AG08395 (cell line): ENCODE measurements at regions not wholly inside any gene's neighbourhood (a gene's known extent, or its start where the extent isn't known, plus 50 kb on each side); places are given as distances from the start of the nearest gene placed in this dataset.
"Not testable (repeated sequence)": the region's sequence is repeated elsewhere in the genome, so short reads cannot be mapped to it uniquely, and the experiment has no call there.

Experiments
- DNase-seq: peaks from one replicate; pipeline ENCODE4 v3.0.0; 2012; ENCODE audit warnings: mixed read lengths, low spot score

DNA sequence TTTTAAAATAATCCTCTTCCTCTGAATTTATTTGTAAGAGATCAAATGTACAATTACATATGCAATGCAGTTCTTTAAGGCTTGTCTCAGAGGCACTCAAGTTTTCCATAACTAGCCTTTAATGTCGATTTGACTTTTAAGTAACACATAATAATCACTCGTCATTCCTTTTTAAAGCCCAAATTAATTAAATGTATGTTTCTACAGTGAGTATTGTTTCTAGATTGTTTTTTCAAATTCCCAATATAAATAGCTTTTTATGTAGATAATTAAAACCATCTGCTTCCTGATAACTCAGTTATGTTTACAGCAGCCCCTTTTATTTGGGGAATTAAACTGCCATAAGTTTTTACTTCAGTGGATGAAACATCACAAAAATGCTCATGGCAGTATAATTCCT is 185.1 kb downstream of the ETNK1 start:
- DNase-seq: no peak

DNA sequence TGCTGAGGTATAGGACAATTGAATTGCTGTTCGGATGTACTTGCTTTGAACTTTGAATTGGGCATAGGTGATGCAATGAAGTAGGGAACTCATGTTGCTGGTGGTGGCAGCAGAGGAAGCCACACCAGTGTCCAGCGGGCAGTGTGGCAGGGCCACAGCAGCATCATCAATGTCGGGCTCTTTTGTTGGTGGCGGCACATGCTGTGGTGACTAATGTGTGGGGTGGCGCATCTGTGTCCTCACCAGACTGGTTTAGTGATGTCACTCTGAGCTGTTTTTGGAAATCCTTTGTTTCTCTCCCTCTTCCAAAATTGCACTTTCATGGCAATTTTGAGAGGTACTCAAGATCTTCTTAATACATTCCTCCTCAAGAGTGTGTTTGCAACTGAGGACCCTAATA is 187.6 kb downstream of the ETNK1 start:
- no peak for DNase-seq

DNA sequence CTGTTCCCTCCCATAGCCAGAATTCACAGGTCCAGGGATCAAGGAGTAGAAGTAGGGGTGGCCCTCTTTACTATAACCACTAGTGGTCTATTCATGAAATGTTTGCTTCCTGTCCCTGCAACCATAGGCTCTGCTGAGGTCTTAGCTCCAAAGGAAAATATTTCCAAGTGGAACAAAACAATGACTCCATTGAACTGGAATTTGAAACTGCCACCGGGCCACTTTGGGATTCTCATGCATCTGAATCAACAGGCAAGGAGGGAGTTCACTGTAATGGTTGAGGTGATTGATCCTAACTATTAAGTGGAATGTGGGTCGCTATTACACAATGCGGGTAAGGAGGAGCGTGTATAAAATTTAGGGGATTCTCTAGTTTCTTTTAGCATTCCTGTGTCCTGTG is 197.0 kb downstream of the ETNK1 start:
- no peak for DNase-seq

DNA sequence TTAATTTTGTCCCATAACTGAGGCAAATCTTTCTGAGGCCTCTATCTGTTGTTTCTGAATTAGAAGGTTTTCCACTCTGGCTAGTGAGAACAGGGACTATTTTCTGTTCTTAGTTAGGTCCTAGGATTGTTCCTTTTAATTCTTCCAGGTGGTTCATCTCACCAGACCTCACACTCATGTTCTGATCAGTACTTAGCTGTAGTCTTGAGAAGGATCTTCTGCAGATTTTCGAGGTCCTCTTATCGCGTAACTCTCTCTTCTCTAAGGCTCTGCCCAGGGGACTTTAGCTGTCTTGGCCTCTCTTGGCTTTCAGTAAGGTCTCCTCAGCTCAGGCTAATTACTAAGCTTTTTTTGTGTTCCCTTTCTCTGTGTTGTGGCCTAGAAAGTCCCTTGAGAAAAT is 201.1 kb downstream of the ETNK1 start:
- no peak for DNase-seq

DNA sequence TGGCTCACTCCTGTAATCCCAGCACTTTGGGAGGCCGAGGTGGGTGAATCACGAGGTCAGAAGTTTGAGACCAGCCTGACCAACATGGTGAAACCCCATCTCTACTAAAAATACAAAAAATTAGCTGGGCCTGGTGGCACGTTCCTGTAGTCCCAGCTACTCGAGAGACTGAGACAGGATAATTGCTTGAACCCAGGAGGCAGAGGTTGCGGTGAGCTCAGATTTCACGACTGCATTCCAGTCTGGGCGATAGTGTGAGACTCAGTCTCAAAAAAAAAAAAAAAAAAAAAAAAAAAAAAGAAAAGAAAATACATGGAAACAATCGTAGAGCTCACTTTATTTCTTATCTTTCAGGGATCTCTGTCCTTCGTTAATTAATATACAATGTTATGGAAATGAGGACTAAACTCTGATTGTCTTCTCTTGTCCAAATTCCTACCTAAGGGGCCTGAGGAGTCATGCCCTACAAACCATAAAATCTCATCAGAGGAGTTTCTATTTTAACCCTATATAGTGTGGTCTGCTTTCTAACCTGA is 201.5 kb downstream of the ETNK1 start:
- DNase-seq: not testable (repeated sequence)

DNA sequence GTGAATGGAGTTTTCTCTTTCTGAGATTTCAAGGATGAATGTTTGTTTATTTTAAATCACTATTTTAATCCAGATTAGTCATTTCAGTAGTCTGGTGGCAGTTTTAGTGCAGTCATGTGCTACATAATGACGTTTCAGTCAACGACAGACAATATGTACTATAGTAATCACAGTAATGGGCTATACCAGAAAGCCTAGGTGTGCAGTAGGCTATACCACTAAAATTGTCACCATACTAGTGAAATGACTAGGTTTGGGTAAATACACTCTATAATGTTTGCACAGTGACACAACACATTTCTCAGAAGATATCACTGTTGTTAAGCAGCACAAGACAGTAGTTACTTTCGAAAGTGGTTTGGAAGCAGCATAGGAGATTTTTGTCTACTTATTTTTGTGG is 203.1 kb downstream of the ETNK1 start:
- no peak for DNase-seq

DNA sequence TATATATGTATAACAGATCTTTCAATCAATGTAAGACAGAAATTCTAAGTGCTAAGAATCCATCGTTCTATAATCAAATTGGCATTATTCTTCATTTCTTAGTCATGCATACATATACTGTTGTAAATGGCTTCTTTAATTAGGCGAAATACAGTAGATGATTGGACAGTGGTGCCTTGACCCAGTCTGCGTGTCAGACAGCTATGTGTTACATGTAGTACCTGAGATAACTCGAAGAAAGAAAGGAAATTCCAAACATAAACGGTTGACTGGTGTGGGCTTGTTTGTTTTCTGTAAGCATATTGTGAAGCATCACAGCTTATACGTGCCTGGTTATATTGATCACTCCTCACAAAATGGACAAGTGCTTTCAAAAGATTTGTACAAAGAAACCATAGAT is 210.5 kb downstream of the ETNK1 start:
- no peak for DNase-seq

DNA sequence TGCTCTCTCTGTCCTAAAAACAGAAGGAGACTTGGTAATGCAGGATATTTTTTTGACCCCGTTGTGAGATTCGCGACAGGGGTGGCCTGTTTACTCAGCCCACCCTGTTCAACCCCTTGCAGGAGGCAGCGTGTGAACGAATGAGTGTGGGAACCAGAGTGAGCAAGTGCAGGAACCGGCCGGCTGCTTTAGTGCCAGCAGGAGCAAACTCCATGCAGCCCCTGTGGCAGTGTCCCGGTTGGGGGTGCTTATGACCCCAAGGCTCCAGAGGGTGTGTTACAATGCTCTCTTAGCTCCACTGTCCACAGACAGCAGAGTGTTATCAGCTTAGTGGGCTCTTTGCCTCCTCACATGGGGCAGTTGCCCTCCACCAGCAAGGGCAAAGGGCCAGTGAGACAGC is 225.2 kb downstream of the ETNK1 start:
- DNase-seq: no peak

DNA sequence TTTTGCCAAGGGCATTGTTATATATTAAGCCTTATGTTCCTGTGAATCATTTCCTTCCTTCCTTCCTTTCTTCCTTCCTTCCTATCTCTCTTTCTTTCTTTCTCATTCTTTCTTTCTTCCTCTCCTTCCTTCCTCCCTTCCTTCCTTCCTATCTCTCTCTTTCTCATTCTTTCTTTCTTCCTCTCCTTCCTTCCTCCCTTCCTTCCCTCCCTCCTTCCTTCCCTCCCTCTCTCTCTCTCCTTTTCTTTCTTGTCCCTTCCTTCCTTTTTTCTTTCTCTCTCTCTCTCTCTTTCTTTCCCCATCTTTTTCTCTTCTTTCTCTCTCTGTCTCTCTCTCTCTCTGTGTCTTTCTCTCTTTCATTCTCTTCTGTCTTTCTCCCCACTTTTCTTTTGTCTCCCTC is 226.6 kb downstream of the ETNK1 start:
- no peak for DNase-seq

DNA sequence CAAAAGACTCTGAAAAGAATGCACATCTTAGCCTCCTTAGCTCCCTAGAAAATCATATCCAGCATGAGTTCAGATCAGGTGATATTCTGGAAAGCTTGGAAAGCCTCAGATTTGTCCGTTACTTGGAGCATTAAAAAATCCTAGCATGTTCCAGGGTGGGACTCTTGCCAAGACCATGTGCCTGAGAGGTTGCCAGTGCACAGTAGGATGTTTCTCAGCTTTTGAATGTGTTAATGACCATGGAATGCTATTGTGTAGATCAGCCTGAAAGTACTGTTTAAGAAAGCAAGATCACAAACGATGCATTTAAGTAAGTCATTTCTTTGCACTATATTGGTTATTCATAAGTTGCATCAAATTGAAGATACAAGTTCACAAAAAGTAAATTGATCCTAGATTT is 230.5 kb downstream of the ETNK1 start:
- no peak for DNase-seq

DNA sequence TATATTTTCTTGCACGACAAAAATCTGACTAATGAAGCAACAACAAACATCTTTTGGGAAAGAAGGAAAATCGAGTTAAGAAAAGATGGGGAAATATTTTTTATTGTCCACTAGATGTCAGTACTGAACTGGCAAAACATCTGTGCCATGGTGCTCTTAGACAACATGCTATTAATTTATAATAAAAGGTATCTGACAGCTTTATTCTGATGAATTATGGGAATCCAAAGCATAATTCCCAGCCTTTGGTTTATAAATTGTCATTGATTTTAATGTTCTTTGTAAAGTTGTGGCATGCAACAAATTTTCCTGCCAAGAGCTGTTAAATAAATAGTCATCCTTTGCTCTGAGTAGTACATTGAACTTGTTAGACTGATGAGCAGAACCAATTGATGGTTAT is 231.2 kb downstream of the ETNK1 start:
- DNase-seq: peak; percentile 31

DNA sequence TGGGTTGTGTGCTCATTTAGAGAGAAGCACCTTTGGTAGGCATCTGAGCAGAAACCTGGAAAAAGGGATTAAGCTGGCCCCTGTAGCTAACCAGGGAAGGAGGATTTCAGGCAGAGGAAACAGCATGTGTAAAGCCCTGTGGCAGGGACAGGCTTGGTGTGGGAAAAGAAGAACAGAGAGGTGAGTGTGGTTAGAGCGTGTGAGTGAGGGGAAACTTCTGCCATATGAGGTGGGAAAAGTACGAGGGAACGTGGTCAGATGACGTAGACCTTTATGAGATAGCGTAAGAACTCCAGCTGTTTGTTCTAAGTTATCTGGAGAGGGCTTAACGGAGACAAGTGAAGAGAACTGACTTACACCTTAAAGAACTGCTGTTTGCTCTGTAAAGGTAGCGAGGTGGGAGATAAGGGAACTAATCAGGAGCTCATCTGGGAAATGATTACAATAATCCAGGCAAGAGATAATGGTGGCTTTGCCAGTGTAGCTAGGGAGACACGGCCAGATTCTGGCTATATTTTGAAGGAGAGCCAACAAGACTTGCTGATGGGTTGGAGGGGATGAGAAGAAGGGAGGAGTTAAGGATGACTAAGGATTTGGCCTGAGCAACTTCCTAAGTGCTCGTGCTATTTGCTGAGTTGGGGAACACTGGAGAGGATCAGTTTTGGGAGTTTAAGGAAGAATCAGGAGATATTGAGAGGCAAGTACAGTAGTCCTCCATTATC is 234.0 kb downstream of the ETNK1 start:
- DNase-seq: peak; percentile 18

DNA sequence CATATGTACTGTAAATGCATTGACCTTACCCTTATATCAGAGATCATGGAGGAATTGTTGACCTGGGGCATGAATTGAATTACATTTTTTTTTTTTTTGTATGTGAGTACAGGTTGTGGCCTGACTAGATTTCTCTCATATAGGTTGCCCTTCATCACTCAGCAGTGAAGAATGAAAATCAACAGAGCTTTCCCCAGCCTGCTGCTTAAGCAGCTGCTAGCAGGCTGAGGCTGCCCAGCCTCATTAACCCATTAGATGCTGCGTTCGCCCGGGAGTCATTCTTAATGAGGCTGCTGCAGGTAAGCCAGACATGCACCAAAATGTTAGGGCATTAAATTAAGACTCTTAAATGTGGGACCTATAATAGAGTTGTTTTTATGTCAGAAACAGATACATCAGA is 236.0 kb downstream of the ETNK1 start:
- DNase-seq: no peak

DNA sequence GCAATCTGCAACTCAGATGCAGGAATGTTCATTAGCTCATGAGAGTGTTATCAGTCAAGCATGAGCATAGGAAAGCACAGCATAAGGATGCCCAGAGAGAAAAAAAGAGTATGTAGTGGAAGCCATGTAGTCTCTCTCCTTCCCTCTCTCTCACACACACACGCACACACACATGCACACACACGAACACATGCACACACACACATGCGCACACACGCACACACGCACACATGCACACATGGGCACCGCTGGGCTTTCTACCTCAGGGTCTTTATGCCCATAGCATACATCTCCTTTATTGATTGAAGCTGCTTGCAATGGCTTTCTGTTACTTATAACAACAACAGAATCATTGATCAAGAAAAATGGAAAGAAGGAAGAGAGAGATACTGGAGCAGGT is 240.9 kb downstream of the ETNK1 start:
- DNase-seq: no peak

DNA sequence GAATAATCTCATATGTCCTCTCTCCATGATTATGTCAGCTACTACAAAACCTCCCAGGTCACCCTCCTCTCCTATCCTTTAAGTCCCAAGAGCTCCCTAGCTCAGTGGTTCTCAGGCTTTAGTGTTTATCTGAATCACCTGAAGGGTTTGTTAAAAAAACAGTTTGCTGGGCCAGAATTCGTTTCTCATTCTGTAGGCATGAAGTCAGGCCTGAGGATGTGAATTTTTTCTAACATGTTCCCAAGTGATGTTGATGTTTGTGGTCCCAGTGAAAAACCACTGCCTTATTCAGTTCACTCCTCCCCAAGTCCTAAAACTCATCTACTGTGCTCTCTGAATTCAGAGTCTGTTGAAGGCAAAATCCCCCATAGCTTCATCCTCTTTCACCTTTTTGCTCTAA is 241.4 kb downstream of the ETNK1 start:
- no peak for DNase-seq

DNA sequence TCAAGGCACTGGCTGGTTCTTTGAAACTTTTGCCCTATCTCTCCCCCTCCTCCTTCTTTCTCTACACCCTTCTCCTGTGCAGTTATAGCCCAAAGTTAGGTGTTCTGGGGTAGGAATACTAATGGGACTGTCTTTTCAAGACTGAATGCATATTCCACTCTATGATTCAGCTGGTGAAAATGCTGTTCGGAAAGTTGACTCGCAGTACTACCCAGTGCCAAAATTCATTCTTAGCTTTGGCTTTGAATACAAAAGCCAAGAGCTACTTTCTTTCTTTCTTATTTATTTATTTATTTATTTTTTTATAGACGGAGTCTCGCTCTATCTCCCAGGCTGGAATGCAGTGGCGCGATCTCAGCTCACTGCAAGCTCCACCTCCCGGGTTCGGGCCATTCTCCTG is 249.2 kb downstream of the ETNK1 start:
- no peak for DNase-seq

DNA sequence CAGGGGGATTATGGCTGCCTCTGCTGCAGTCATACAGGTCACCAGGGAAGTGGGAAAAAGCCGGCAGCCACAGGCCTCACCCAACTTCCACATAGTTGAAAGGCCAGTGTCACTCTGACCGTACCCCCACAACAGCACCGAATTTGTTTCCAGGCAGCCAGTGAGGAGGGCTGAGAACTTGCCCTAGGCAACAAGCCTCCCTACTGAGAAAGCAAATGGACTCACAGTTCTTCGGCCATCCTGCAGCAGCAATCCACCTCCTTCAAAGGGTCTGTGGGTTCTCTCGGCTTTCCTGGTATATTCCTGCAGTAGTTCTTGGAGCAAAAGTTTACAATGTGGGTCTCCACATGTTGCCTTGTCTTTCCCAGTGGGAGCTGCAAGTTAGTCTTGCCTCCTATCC is 251.3 kb downstream of the ETNK1 start:
- no peak for DNase-seq

DNA sequence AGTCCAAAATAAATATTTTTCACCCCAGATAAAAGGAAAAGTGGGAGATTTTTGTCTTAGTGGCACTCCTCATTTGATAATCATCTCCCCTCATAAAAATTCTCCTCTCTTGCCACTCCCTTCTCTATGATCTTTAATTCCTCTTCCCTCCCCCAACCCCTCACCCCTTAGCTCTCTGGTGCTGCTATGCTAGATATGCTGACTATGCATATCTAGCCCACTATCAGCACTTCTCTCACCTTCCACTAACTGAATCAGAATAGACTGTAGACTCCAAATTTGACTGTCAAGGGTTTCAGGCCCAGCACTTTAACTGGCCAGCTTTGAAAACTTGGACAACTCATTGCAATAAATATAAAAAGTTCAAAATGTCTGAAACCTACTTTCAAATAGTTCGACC is 254.2 kb downstream of the ETNK1 start:
- no peak for DNase-seq

DNA sequence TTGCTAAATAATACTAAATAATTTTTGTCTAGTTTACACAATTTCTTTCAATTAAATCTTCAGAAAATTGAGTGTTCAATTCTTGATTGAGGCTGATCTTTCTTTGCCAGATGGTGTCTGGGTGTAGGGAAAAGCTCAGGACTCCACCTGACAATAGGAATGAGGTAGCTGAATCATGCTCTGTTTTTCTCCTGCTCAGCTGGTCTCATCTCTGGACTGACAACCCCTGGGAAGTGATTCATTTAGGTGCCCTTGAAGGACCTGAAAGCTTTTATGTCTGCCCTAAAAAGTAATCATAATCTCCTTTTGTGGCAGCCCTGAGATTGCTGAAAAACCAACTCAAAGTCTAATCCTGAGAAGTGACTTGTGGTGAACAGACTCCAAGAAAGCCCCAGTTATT is 255.4 kb downstream of the ETNK1 start:
- DNase-seq: no peak

DNA sequence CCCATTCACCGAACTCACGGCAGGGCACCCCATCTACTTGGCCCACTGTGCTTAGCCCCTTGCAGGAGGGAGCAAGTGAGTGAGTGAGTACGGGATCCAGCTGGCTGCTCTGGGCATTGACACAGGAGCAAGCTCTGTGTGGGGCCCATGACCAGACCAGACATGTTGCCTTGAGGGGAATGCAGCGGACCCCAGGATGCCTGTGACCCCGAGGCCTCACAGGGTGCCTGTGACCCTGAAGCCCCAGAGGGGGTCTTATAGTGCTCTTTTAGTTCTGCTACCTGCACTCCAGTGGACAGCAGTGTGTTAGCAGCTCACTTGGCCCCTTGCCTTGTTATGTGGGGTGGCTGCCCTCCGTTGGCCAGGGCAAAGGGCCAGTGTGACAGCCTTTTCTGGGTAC is 255.8 kb downstream of the ETNK1 start:
- DNase-seq: no peak

DNA sequence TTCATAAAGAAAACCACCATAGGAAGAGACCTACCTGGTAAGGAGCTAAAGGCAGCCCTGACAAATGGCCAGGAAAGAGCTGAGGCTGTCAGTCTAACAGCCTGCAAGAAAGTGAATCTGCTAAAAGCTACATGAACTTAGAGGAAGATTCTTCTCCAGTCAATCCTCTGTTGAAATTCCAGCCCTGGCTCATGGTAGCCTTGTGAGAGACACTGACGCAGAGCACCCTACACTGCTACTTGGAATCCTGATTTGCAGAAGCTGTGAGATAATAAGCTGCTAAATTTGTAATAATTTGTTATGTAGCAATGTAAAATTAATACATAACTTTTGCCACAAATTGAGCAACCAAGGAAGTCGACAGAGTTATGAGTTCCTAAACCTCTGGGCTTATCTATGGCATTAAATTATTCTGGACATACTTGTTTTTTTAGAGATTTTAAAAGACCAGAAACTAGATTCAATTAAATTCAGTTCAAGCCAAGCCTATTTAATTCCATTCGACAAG is 257.0 kb downstream of the ETNK1 start:
- DNase-seq: no peak

DNA sequence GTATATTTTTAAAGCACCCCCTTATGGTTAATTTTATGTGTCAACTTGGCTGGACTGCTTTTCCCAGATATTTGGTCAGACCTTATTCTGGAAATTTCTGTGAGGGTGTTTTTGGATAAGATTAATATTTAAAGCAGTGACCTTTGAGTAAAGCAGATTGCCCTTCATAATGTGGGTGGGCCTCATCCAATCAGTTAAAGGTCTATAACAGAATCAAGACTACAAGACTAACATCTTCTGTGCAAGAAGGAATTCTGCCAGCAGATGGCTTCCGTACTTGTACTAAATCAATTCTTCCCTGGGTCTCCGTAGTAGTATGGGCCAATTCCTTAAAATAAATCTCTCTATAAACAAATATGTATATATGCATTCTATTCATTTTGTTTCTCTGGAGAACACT is 257.6 kb downstream of the ETNK1 start:
- no peak for DNase-seq

DNA sequence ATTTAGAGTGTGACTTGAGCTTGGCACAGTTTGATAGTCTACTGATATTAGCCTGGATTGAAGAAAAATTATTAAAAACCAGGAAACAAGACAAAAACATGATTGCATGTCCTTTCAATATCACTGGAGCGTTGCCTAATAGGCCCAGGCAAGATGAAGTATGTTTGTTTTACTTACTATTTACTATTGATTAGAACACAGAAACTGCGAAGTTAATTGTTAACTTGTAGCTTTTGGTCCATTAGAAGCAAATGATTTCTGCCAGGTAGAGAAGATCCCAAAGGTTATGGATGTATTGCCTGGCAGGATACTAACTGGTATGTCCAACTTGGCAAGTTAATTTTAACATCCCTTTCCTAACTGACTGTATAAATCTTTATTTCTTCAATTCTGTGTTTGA is 268.9 kb downstream of the ETNK1 start:
- no peak for DNase-seq

DNA sequence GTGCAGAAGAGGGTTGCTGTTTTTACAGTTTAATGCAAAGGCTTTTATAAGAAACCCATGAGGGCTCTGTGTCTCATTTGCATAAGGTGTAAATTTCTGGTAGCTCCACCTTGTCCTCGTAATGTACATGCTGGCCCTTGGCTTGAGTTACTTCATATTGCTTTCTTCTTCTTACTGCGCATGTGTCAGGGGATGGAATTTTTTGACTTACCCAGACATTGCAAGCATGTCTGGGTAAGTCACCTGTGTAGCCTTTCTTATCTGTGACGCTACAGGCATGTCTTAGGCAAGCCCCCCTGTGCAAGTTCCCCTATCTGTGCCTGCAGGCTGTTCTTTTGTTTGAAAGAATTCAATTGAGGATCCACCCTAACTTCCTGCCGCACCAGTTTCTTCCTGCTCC is 274.2 kb downstream of the ETNK1 start:
- DNase-seq: no peak
